ENCODE measurements at regions not wholly inside any gene's neighbourhood (a gene's known extent, or its start where the extent isn't known, plus 50 kb on each side); places are given as distances from the start of the nearest gene placed in this dataset.

DNA sequence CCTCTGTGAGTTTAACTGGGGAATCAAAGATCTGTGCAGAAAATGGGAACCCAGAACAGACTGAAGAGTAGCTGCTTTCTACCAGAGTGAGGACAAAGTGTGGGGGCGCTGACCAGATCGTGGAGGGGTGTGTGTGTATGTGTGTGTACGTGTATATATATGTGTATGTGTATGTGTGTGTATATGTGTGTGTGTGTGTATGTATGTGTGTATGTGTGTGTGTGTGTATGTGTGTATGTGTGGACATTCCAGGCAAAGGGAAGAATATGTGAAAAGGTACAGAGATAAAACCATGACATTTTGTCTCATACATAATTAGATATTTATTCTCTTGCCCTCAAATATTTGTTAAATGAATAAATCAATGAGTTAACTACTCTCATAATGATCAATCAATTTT, 54.9 kb upstream of the DPPA4 start:
- CTCF ChIA-PET (ENCODE audit: unreplicated experiment) = no interaction called here
- TF ChIP-seq EZH2phosphoT487 (IDR thresholded peaks at IDR 0.05; ENCODE audit: borderline replicate concordance, low read depth, low read length) = no peak
- no peak for TF ChIP-seq CTCF (conservative IDR thresholded peaks at IDR 0.05; ENCODE audit: low read length)
- H3K4me2 ChIP-seq (ENCODE audit: low read length) = no peak overlapping the region
- no peaks in the 10 kb centered on the region for H3K79me2 ChIP-seq (ENCODE audit: insufficient read depth, low read depth, low read length)
- POLR2A ChIA-PET = no interaction called here
- no peak for DNase-seq (ENCODE audit: low spot score)
- H3K36me3 ChIP-seq (ENCODE audit: insufficient read depth, low read length) = no peaks in the 10 kb centered on the region
- H4K20me1 ChIP-seq (ENCODE audit: insufficient read depth, low read length) = no peaks in the 10 kb centered on the region
- intact Hi-C loops (cut with micrococcal nuclease; ENCODE audit: unreplicated experiment) = no loop called here
- no peaks in the 10 kb centered on the region for H3K9me3 ChIP-seq (ENCODE audit: low read length)
- H3K4me1 ChIP-seq (ENCODE audit: insufficient read depth, low read length, poor library complexity, severe bottlenecking) = no peaks in the 10 kb centered on the region
- BruUV-seq (replicated peaks) = no TSS peak
- no peak overlapping the region for H3K4me3 ChIP-seq (ENCODE audit: low read depth, low read length, poor library complexity, severe bottlenecking)
- H3K27ac ChIP-seq (ENCODE audit: low read depth, low read length, poor library complexity, severe bottlenecking) = no peak overlapping the region
- no peaks in the 10 kb centered on the region for H3K9me2 ChIP-seq (ENCODE audit: insufficient read depth, low read length)
- H2AFZ ChIP-seq (ENCODE audit: low read length) = no peak overlapping the region

- no TSS peak for BruUV-seq (replicated peaks)
- TF ChIP-seq EZH2phosphoT487 (IDR thresholded peaks at IDR 0.05; ENCODE audit: borderline replicate concordance, low read depth, low read length) = no peak
- TF ChIP-seq CTCF (conservative IDR thresholded peaks at IDR 0.05; ENCODE audit: low read length) = no peak
- CTCF ChIA-PET (ENCODE audit: unreplicated experiment) = no interaction called here
- Histone ChIP-seq H3K27ac (ENCODE audit: low read depth, low read length, poor library complexity, severe bottlenecking) (no peak overlapping the region), H3K4me3 (ENCODE audit: low read depth, low read length, poor library complexity, severe bottlenecking) (no peak overlapping the region), H3K9me2 (ENCODE audit: insufficient read depth, low read length) (no peaks in the 10 kb centered on the region), H3K36me3 (ENCODE audit: insufficient read depth, low read length) (no peaks in the 10 kb centered on the region), H4K20me1 (ENCODE audit: insufficient read depth, low read length) (no peaks in the 10 kb centered on the region), H3K9me3 (ENCODE audit: low read length) (no peaks in the 10 kb centered on the region), H3K4me1 (ENCODE audit: insufficient read depth, low read length, poor library complexity, severe bottlenecking) (no peaks in the 10 kb centered on the region), H3K4me2 (ENCODE audit: low read length) (no peak overlapping the region), H2AFZ (ENCODE audit: low read length) (no peak overlapping the region), H3K79me2 (ENCODE audit: insufficient read depth, low read depth, low read length) (no peaks in the 10 kb centered on the region)
- intact Hi-C loops (cut with micrococcal nuclease; ENCODE audit: unreplicated experiment) = no loop called here
- POLR2A ChIA-PET = no interaction called here
- no peak for DNase-seq (ENCODE audit: low spot score)
Measured at GRCh38 chr3:109387621-109388020, 50.3 kb upstream of the DPPA4 start.

- POLR2A ChIA-PET = no interaction called here
- CTCF ChIA-PET (ENCODE audit: unreplicated experiment) = no interaction called here
- no peaks in the 10 kb centered on the region for H3K36me3 ChIP-seq (ENCODE audit: insufficient read depth, low read length)
Measured at GRCh38 chr3:109387201-109387600, 49.9 kb upstream of the DPPA4 start.

More at GRCh38 chr3:109387201-109387600, 49.9 kb upstream of the DPPA4 start:
- H3K4me3 ChIP-seq (ENCODE audit: low read depth, low read length, poor library complexity, severe bottlenecking) = no peak overlapping the region
- no peaks in the 10 kb centered on the region for H3K79me2 ChIP-seq (ENCODE audit: insufficient read depth, low read depth, low read length)
- TF ChIP-seq EZH2phosphoT487 (IDR thresholded peaks at IDR 0.05; ENCODE audit: borderline replicate concordance, low read depth, low read length) = no peak
- no peak for TF ChIP-seq CTCF (conservative IDR thresholded peaks at IDR 0.05; ENCODE audit: low read length)
- H3K4me1 ChIP-seq (ENCODE audit: insufficient read depth, low read length, poor library complexity, severe bottlenecking) = no peaks in the 10 kb centered on the region
- no peaks in the 10 kb centered on the region for H3K9me2 ChIP-seq (ENCODE audit: insufficient read depth, low read length)
- no peak overlapping the region for H2AFZ ChIP-seq (ENCODE audit: low read length)
- BruUV-seq (replicated peaks) = no TSS peak
- DNase-seq (ENCODE audit: low spot score) = no peak
- H3K27ac ChIP-seq (ENCODE audit: low read depth, low read length, poor library complexity, severe bottlenecking) = no peak overlapping the region
- intact Hi-C loops (cut with micrococcal nuclease; ENCODE audit: unreplicated experiment) = no loop called here
- no peak overlapping the region for H3K4me2 ChIP-seq (ENCODE audit: low read length)
- H4K20me1 ChIP-seq (ENCODE audit: insufficient read depth, low read length) = no peaks in the 10 kb centered on the region
- no peaks in the 10 kb centered on the region for H3K9me3 ChIP-seq (ENCODE audit: low read length)
